Fibroblast of skin of left biceps (primary cell): ENCODE measurements at regions not wholly inside any gene's neighbourhood (a gene's known extent, or its start where the extent isn't known, plus 50 kb on each side); places are given as distances from the start of the nearest gene placed in this dataset.

ENCODE experiments used
- DNase-seq, 2 experiments: peaks; one replicate each; pipeline ENCODE4 v3.0.0-alpha.2; 2013; ENCODE audit warnings: low read depth in 2 of 2

GRCh38 chr6:149267513-149268043, 49.9 kb upstream of the TAB2 start:
- no peak for DNase-seq
